NCI-H1092 treated with DMSO at 0.1 percent for 48 hours (cell line): ENCODE measurements at regions not wholly inside any gene's neighbourhood (a gene's known extent, or its start where the extent isn't known, plus 50 kb on each side); places are given as distances from the start of the nearest gene placed in this dataset.
"Not testable (repeated sequence)": the region's sequence is repeated elsewhere in the genome, so short reads cannot be mapped to it uniquely, and the experiment has no call there.

ENCODE experiments used
- DNase-seq: peaks from one replicate; lab custom pipeline; 2025; lab: John Stamatoyannopoulos, UW

DNA sequence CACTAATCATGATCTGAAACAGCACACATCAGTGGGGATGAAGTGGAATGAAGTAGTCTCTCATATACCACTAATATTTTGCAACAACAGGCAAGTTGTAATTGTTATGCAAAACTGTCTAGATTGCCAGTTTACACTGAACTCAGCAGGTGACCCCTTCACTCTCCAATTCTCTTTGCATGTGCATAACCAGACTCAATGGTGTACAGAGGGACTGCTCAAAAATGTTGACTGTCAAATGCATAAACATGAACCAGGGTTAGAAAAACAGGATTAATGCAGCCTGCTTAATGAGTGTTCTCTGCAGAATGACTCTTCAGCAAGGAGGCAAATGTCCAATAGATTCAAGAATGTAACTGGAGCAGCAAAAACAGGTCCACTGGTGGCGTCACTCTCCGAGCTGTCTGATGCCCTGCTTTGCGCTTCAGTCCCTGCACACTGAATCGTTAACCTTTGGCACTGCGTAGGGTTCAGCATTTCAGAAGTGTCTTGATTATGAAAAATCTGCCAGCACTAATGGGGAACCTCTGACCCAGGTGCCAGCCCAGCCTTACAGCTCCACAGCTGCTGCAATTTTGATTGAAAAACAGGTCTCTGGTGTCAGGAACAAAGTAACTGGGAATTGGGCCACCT lies 209.3 kb downstream of the TDRD15 start:
- no peak for DNase-seq

DNA sequence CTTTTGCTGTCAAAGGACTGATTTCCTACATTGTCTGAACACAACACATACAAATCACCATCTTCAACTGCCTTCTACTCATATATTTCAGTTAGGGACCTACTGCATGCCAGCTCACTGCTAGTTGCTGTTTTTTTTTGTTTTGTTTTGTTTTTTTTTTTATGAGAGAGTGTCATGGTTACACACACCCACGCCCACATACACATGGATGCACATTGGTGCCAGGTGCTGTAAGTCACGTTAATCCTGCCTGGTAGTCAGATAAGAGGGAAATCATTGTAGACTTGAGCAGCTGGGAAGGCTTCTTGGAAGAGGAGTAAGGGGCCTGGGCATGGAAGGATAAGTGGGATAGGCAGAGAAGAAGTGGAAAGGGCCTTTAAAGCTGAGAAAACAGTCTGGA lies 209.9 kb downstream of the TDRD15 start:
- no peak for DNase-seq

DNA sequence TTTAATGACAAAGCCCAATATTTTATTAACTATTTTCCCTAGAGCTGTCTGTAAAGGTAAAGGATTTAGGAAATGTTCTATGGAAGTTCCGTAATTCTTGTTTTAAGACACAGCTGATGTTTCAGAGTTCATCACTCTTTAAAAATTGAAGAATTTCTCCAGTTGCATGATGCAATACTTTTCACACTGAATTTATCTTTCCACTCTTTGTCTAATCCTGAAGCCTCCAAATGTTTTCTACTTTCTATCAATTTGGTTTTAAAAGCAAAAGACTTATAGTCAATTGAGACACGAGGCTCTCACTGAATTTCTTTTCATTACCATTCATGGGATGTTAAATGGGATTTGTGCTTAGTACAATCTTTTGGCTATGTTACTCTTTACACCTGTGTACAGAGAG lies 223.2 kb downstream of the TDRD15 start:
- no peak for DNase-seq

DNA sequence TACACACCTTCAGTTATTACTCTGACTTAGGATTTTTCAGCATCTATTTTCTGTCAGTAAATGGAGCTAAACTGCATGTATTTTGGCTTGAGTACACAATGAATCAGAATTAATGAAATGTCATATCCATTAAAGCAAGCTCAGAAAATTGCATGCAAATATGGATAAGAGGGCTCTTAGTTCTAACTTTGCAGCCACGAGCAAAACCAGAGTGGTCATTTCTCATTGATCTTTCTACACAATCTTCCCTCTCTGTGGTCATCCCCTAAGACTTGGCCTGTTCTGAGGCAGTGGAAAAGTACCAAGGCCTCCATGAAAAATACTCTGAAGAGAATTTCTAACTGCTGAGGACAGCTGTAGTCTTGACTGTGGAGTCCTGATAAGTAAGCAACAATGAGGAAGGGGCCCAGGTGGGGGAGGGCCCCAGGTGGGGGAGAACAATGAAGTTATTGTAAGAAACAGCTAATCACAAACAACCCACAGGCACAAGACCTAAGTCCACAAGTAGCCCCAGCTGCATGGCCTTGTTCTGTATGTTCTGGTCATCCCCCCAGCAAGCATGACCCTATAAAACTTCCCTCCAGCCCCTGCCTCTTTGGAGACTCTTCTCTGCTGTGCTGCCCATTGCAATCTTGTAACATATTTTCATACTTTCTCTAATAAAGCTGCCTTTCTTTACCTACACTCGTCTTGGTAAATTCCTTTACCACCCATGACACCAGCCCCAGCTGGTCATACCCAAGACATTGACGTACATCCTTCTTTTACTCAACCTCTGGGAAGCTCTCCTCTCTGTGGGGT lies 230.3 kb downstream of the TDRD15 start:
- no peak for DNase-seq

DNA sequence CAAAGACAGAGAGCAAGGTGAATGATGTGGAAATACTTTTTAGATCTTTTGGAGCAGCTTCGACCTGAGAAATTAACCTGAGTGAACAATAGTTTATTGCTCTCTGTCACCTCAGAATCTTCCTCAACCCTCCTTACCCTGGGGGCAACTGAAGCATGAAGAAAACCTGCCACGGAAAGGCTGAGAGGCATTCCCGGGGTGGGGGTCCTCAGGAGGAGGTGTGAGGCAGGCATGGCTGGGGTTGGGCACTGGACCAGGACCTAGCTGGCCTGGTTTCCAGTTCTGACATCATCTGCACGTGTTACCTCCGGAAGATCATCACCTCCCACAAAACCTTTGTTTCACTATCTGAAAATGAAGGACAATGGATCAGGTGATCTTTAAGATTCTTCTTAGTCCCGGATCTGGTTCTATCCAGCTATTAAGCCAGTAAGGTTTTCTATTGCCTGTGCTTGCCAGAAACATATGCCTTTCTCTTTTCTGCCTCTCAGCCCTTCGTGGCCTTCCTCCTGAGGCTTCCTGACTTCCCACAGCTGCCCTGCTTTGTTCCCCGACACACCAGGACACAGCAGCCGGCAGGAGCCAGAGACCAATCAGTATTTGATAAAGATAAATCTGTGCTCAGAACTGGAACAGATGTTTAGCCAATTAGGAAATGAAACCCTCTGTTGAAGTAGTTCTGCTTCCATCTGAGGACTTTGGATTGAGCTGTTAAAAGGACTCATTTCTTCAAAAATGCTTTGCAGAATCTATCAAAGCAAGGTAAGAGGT lies 232.5 kb downstream of the TDRD15 start:
- no peak for DNase-seq

DNA sequence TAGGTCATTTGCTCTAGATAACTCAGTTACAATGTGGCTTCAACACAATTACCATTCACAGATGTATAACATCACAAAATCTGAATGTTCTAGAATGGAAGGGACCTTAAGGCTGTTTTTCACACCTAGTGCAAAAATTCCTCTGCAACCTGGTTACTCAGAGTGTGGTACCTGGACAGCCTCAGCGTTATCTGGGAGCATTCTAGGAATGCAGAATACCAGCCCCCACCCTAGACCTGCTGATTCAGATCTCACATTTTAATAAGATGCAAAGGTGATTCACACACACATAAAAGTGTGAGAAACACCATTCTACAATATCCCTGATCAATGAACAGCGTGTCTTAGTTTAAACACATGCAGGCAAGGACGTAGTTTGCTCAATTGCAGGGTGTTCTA lies 233.1 kb downstream of the TDRD15 start:
- DNase-seq = no peak

DNA sequence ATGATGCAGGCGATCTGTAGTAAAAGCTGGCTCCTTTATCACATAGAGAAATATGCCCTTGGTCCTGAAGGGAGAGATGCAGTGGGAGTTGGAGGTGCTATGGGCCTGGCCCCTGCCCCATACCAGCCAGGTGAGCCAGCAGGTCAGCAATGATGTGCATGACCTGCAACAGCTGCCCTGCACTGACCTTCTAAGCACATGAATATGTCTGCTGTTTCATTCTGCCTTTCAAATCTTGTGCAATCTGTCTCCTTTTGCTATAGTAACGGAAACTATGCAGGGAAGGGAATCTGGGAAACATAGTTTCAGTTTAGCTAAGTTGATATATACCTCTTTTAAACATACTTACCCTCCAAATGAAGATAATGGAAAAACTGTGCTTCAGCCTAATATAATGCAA lies 235.2 kb downstream of the TDRD15 start:
- no peak for DNase-seq

DNA sequence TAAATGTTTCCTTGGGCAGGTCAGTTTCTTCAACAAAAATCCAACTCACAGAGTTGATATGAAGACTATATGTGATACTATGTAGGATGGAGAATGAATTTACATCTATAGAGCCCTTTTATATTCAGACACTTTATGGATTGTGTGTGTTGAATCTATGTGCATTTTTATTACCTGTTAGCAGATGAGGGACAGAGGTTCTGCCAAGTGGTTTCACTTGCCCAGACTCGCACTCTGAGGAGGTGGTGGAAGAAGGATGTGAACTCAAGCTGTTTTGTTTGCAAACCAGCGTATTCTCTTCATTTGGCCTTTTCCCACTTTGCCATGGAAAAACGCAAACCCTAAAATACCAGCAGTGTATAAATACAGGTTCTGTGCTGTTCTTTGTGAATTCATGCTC lies 237.6 kb downstream of the TDRD15 start:
- no peak for DNase-seq

DNA sequence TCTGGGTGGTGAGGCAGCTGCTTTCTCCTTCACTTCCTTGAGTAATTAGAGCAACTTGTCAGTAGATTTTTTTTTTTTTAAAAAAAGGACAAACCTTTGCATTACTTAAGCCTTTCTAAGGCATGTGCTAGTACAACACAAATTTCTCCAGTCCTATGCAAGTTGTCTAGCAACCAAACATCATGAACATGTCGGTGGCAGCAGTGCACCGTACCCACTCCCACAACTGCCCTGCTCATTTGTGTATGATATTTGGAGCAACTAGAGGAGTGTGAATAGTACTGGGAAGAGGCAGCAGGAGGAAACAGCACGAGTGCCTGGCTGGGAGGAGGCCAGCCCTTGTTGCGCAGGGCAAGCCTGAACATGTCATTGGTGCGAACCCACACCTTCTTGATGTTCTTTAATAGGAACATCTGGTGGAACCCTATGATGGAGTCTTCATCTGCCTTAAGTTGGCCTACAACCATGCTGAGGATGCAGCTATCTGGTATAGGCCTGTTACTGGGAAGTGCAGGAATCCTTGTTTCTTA lies 238.3 kb downstream of the TDRD15 start:
- DNase-seq = no peak

DNA sequence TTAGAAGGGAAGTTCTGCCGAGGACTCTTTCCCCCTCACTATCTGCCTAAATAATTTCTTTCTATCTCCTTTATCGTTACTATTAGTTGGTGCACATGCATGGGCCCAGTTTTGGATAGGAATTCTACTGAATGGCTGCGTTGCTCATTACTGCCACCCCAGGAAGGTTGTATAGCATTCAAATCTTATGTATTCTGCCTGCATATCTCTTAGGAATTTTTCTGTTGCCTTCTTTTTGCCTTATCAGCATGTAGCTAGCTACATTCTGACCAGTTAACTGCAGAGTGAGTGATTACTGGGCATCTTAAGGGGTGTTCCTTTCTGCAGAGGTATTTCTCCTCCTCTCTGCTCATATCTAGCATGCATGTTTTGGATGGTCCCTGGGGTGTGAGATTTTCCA lies 239.6 kb downstream of the TDRD15 start:
- DNase-seq = no peak

DNA sequence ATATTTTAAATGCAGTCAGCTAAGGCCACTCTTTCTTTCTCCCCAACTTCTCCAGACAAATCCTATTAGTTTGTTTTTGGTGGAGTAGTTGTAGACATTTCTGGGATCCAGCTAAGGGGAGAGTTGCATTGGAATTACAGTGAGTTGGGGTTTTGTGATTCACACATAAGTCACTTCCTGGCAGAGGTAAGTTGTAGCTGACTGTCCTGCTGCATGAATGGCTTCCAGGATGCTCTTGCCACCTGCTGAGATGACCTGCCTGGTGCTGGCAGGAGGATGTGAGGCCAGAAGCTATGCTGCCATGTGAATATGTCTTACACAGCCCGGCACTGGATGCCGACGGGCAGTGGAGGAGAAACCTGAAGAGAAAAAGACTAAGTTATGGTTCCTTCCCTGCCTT lies 243.7 kb downstream of the TDRD15 start:
- DNase-seq = no peak

DNA sequence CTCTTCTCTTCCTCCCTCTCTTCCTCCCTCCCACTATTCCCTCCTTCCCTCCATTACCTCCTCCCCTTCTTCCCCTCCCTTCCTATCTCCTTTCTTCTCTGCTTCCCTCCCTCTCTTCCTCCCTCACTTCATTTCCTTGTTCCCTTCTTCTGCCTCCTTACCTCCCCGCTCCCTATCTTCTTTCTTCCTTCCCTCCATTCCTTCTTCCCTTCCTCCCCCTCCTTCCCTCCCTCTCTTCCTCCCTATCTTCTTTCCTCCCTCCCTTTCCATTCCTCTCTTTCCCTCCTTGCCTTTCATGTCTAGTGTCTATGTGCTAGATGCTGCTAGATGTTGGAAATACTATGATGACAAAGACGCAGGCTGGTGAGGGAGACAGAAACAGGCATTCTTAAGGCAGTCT lies 246.0 kb downstream of the TDRD15 start:
- DNase-seq = no peak

DNA sequence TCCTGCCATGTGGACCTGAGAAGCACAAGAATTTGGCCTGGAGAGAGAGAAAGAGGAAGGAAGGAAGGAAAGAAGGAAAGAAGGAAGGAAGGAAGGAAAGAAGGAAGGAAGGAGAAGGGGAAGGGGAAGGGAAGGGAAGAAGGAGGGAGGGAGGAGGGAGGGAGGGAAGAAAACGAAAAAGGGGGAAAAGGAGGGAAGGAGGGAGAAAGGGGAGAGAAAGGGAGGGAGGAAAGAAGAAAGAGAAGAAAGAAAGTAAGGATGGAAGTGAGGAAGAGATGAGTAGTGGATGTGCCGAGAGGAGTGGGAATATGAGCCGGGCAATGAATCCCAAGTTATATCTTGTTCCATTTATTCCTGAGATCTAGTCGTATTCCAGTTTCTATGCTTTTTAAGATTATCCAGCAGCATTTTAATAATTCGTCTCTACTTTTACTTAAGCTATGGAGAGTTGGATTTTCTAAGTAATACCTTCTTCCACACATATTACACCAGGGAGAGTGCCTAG lies 247.8 kb downstream of the TDRD15 start:
- no peak for DNase-seq

DNA sequence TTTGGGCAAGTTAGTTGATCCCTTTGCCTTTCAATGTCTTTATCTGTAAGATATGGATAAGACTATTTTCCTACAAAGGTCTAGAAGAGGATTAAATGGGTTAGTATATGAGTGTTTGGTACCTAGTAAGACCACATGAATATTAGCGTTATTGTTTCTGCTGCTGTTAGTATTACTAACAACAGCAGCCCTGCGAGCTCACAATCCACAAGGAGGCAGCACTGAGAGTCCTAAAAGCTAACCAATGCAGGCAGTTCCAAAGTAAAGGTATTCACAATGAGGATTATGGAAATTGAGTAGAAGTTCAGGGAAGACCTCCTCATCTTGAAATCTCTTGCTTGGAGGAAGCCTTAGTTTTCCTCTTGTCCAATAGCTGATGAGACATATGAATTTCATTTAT lies 248.9 kb downstream of the TDRD15 start:
- no peak for DNase-seq

DNA sequence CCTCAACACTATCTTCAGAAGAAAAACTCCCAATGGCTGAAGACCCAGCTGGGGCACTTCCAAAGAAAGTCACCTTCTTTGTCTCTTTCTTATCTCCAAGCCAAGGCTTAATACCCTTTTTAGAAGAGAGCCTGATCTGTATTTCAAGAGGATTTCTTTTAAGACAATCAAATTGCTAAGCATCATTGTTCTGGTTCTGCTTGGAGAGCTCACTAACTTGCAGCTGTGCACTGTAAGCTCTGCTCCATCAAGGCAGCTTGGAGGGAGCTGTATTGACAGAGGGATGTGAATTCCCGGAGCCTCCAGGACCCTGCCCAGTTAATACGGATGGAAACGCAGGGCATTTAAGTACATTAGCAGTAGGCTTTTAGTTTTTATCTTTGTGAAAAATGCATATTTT lies 253.1 kb downstream of the TDRD15 start:
- no peak for DNase-seq

DNA sequence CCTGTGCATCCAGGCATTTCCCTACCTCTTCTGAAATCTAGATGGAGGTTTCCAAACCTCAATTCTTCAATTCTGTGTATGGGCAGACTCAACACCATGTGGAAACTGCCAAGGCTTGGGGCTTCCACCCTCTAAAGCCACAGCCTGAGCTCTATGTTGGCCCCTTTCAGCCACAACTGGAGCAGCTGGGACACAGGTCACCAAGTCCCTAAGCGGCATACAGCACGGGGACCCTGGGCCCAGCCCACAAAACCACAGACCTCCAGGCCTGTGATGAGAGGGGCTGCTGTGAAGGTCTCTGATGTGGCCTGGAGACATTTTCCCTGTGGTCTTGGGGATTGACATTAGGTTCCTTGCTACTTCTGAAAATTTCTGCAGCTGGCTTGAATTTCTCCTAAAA lies 255.4 kb downstream of the TDRD15 start:
- no peak for DNase-seq

DNA sequence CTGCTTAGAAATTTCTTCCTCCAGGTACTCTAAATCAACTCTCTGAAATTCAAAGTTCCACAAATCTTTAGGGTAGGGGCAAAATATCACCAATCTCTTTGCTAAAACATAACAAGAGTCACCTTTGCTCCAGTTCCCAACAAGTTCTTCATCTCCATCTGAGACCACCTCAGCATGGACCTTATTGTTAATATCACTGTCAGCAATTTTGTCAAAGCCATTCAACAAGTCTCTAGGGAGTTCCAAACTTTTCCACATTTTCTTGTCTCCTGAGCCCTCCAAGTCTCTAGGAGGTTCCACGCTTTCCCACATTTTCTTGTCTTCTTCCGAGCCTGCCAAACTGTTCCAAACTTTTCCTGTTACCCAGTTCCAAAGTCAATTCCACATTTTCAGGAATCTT lies 255.9 kb downstream of the TDRD15 start:
- not testable (repeated sequence) for DNase-seq

DNA sequence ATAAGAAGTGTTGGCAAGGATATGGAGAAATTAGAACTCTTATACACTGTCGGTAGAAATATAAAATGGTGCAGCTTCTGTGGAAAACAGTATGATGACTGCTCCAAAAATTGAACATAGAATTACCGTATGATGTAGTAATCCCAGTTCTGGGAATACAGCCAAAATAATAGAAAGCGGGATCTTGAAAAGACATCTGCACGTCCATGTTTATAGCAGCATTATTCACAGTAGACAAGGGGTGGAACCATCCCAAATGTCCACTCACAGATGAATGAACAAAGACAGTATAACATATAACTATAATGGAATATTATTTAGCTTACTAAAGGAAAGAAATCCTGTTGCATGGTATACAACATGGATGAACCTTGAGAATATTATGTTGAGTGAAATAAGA lies 257.7 kb downstream of the TDRD15 start:
- DNase-seq = no peak

DNA sequence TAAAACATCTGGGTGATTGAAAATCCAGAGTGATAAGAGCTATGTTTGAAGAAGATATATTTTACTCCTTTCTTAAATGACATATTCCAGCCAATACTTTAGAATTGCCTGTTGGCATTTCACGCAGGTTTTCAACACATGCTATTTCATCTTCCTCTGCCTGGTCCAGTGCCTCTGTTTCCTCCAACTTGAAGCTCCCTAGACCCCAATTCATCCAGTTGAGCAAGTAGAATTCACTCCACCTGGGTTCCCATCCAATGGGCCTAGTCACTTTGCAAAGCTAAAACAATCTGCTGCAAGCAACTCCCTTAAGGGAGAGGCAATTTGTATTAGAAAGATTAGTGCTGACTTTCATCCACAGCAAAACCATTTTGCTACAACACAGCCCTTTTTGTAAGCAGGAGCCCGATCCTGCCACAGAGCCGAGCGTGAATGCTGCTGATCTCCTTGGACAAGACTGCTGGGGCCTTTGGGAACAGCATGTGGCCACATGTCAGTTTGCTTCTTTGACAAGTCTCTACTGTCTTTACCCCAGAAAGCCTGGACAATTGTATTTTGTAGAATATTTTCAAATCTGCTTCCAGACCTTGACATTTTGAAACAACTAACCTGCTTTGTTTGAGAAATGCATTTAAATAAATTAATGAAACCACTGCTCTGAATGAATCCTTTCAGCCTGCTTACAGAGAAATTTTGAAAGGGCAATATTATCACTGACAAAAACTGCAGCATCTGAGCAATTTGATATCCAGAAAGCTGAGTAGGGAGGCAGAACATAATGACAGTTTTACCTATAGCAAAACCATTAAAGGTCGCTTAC lies 259.1 kb downstream of the TDRD15 start:
- no peak for DNase-seq

DNA sequence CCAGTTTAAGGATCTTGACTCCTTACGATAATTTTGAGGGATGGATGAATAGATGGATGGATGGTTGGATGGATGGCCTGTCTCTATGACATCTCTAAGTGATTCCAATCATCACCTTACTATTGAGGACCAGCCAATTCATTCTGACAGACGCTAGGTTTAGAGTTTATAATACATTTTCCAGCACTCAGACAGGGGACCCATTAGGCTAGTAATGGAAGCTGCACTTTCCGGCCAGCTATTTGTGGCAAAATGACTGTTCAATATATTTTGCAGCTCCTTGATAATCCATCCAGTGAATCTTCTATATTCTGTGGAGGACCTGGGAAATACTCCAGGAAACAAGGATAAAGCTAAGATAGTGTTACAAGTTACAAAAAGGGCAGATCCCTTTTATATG lies 262.9 kb downstream of the TDRD15 start:
- no peak for DNase-seq

DNA sequence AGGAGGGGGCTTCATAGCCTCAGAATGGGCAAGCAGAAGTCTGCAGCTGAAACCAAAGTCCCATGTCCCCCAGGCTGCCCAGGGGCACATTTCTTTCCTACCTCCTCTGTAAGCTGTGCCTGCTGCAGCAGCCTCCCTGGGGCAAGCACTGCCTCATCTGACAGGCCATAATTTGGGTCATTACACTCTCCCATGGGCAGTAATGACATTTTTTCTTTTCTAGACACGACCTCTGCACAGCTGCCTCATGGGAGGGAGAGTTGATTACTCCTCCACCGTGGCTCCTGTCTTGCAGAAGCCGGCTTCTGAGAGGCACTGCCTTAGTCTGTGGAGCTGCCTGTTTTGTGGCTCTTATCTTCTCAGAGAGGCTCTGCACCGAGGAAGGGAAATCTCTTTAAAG lies 268.9 kb downstream of the TDRD15 start:
- DNase-seq = no peak

DNA sequence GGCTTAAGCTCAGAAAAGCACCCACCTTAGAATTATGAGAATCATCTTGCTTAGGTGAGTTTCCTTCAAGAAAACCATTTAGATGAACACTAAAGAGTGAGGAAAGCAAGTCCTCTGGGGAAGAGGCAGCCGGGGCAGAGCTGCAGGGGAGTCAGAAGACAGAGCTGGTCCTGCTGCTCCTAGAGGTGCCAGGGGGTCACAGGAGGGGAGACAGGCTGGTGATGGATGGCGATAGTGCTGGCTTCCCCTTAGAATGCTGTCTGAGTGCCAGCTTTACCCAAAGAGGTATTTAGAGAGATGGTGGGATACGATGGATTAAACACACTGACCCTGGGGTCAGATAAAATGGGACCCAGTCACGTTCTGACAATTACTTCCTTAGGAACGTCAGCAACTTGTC lies 269.4 kb downstream of the TDRD15 start:
- DNase-seq = no peak
